GM12878 (cell line): ENCODE measurements at regions not wholly inside any gene's neighbourhood (a gene's known extent, or its start where the extent isn't known, plus 50 kb on each side); places are given as distances from the start of the nearest gene placed in this dataset.

ENCODE experiments used
- ATF3 ChIP-seq: IDR thresholded peaks from 2 replicates; pipeline ENCODE4 v1.6.1; 2011; ENCODE audit warnings: low read depth, mild to moderate bottlenecking, low read length, moderate library complexity, borderline replicate concordance; ENCODE audit errors: extremely low read depth
- CBFB ChIP-seq: IDR thresholded peaks from 2 replicates; pipeline ENCODE4 v1.6.1; 2016; ENCODE audit warnings: antibody characterized with exemption, low read depth
- CBX5 ChIP-seq: sonication (generic); IDR thresholded peaks from 2 replicates; pipeline ENCODE4 v1.6.1; 2016; ENCODE audit warnings: low read depth, moderate library complexity, mild to moderate bottlenecking, inconsistent platforms
- CEBPB ChIP-seq, 2 experiments: fragments of 150-350 bp in 1 of 2; IDR thresholded peaks; 2 replicates each; pipeline ENCODE4 v1.6.1; 2012 to 2014; ENCODE audit warnings: low read depth in 2 of 2, low read length in 2 of 2, borderline replicate concordance in 1 of 2, inconsistent platforms in 1 of 2
- CHD1 ChIP-seq: IDR thresholded peaks from 2 replicates; pipeline ENCODE4 v1.6.1; 2012; ENCODE audit warnings: low read depth, low read length, improper control_type of control experiment
- CTCF ChIP-seq, 3 experiments: IDR thresholded peaks in 2 of 3; conservative IDR thresholded peaks in 1 of 3; 2 replicates each; pipeline ENCODE4 v1.5.1; 2011; ENCODE audit warnings: low read depth in 3 of 3, low read length in 3 of 3, mild to moderate bottlenecking in 3 of 3, control low read depth in 2 of 3, moderate library complexity in 2 of 3, inconsistent platforms in 1 of 3, mixed read lengths in 1 of 3; ENCODE audit not compliant: control insufficient read depth in 2 of 3, insufficient read depth in 1 of 3; ENCODE audit errors: extremely low read depth in 1 of 3
- DPF2 ChIP-seq: fragments of 450-650 bp; IDR thresholded peaks from 2 replicates; pipeline ENCODE4 v1.6.1; 2017; ENCODE audit warnings: mild to moderate bottlenecking
- EGR1 ChIP-seq, 2 experiments: IDR thresholded peaks; 1 replicate in 1 of 2; 2 replicates in 1 of 2; pipeline ENCODE4 v1.6.1; 2011 to 2012; ENCODE audit warnings: low read depth in 2 of 2, low read length in 2 of 2, borderline replicate concordance in 1 of 2, mild to moderate bottlenecking in 1 of 2, moderate library complexity in 1 of 2
- JUND ChIP-seq: IDR thresholded peaks from 2 replicates; pipeline ENCODE4 v1.6.1; 2012; ENCODE audit warnings: low read depth, mild to moderate bottlenecking, low read length, improper control_type of control experiment, moderate library complexity
- MAX ChIP-seq: IDR thresholded peaks from 2 replicates; pipeline ENCODE4 v1.6.1; 2012; ENCODE audit warnings: low read depth, low read length, improper control_type of control experiment
- POLR2A ChIP-seq: IDR thresholded peaks from 2 replicates; pipeline ENCODE4 v1.6.1; 2011; ENCODE audit warnings: low read depth, mild to moderate bottlenecking, low read length

GRCh38 chr2:173834141-173834540 lies 131.0 kb downstream of the SP3 start:
- TF ChIP-seq DPF2 (no peak), JUND (no peak), EGR1 (IDR thresholded peaks at IDR 0.05; ENCODE audit: borderline replicate concordance in 1 of 2, low read depth in 2 of 2, low read length in 2 of 2) (no peak), MAX (no peak), POLR2A (no peak), CBFB (no peak), CBX5 (no peak), CTCF (IDR thresholded peaks at IDR 0.05 in 2 of 3, conservative IDR thresholded peaks at IDR 0.05 in 1 of 3; ENCODE audit: control insufficient read depth in 2 of 3, extremely low read depth in 1 of 3, insufficient read depth in 1 of 3, low read depth in 3 of 3, low read length in 3 of 3) (no peak), ATF3 (no peak), CHD1 (no peak), CEBPB (IDR thresholded peaks at IDR 0.05; ENCODE audit: borderline replicate concordance in 1 of 2, low read depth in 2 of 2, low read length in 2 of 2) (no peak)
